ENCODE measurements at regions not wholly inside any gene's neighbourhood (a gene's known extent, or its start where the extent isn't known, plus 50 kb on each side); places are given as distances from the start of the nearest gene placed in this dataset.

DNA sequence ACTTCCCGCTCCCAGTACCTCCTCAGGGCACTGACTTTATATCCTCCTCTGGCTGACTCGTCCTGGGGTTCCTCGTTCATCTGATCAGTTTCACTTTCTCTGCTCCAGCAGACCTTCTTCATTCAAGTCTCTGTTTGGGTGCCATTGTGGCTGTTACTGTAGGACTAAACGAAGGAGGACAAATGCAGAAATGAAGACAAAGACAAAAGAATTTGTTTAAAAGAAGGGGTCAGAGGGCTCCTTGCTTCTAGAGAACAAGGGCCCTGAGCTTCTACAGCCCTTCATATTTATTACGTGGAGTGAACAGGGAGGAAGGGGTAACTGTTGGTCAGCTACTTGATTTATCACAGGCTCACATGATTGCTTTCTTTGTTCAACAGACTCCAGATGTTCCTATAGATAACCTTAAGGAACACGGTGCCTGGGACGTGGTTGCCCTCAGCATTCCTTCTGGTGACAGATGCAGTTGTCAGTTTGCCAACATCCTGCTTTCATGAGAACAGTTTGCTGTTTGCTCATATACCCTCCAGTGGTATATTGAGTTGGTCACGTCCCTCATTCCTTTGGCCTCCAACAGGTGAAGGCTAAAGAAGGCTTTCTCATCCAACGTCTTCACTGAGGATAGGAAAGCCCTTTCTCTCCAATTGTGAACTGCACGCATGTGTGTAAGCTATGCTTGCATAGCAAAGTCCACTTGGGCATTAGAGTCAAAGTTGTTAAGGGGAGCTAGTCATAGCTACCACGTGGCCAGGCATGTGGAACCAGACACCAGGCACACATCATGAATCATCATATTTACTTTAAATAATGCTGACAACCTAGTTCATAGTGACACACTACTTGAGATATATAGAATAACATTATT lies 69.1 kb upstream of the BTN3A2 start:
- DNase-seq: no peak

DNA sequence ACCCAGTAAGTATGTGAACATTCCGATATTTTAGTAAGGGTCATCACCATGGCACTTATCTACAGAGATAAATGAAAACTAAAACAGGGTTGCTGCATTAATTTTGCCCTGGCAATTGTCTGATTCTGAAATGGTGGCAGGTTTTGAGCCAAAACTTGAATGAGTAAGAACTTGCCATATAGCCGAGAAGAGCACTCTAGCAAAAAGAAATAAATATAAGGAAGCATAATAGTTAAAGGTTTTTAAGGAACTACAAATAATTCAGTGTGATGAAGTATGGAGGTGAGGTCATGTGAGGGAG lies 68.5 kb upstream of the BTN3A2 start:
- DNase-seq: no peak

DNA sequence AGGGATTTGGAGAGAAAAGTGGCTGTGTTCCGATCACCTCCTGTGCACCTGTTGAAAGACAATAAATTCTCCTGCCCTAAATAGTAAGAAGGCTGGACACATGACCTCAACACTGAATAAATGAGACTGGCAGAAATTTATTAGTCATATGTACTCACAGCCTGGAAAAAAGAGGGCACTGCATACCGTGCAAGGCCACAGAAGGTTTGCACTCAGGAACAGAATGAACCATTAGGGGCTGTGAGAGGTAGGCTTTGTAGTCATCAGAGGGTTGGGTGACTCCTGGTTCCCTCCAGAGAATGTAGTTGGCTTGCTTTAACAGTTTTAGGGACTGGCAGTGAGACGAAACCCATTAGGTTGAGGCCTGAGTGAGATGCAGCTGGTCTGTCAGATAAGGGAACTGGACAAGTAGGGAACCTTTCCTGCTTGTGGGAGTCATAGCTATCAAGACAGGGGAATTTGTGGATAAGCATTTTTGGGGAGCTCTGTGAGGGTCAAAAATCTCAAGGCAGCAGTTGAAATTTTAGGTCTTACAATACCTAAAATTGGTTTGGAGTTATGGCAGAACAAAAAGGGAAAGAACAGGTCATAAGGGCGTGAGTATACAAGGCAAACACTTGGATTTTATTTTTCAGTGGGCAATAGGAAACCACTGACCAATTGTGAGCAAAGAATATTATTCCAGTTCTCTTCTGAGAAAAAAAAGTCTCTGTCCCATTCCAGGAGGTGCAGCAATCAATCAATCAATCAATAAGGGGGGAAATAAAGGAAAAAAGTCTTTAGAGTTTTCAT lies 67.9 kb upstream of the BTN3A2 start:
- no peak for DNase-seq

DNA sequence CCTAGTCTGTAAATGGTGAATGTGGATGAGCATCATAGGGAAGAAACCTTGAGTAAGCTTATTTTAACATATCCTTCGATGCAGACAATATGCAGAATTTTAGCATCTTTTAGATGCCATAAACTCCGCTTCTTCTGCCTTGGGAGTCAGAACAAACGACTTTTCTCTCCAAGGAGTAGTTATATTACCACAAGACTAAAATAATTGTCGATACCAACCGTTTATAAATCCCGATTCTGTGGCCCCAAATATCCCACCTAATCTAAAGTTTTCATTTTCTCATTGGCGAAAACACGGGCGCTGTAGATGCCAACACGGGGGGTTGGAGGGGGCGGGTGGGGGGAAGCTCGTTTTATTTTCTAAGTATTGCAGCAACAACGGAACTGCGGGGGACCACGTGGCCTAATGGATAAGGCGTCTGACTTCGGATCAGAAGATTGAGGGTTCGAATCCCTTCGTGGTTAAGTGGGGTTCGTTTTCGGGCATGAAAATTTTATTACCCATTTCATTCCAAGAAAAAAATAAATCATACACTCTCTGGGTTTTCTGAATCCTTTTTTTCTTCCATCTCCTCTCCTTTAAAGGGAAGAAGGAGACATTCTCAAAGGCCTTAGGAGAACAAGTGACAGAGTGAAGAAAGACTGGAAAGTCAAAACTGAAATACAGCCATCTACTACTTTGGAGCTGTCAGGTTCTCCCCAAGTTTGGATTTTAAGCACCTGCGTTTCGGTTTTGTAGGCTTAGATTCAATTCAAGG lies 65.5 kb upstream of the BTN3A2 start:
- no peak for DNase-seq

DNA sequence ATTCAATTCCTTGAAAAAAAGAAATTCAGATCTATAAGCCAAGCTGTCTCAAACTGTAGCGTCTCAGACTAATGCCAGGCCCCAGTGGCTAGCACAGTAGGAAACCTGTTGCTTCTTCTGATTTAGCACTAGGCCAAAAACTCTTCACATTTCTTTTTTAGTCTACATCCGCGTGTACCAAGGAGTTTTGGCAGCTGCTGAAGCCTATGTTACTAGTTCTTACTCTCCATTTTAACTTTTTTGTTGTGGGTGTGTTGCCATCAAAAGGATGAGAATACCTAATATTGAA lies 65.0 kb upstream of the BTN3A2 start:
- DNase-seq: no peak

DNA sequence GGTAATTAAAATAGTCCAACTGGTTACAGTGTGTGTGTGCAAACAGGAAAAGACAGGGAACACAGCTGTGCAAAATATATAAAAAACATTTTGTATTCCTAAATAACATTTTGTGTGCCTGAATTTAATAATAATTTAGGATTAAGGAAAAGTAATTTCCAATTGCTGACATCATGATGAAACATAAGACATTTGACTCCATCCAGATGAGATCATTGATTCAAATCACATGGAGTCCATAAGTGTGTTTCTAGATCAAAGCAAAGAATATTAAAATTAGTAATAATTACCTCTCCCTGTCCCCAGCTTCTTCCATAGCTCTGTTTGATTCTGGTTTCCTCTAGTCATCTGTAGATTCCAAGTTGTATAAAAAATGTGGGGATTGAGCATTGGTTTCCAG lies 64.6 kb upstream of the BTN3A2 start:
- DNase-seq: no peak

DNA sequence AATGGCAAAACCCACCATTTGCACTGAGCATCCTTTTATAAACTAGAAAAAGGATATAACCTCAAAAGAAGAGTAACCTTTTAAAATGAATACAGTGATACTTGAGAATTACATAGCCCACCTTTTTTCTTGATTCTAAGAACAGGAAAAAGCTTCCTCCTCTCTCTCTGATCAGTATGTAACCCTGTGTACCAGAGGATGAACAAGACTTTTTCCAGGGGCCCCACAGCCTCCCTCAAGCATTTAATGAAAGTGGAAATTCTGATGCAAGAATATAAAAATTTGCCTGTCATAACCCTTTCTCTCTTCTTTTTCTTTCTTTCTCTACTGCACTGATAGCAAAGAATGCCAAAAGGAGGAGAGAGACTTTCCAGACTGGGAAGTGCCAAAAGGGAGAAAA lies 64.2 kb upstream of the BTN3A2 start:
- DNase-seq: no peak

DNA sequence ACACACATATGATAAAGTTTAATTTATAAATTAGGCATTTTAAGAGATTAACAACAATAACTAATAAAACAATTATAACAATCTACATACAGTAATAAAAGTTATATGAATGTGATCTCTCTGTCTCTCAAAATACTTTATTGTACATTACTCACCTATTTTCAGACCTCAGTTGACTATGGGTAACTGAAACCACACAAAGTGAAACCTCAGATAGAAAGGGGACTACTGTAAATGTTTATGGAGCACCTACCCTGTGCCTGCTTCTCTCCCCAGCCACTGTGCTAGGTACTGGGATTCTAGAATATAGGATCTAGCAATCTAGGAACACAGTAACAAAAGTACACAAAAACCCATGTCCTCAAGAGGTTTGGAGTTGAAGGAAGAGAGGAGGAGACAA lies 63.4 kb upstream of the BTN3A2 start:
- DNase-seq: no peak

DNA sequence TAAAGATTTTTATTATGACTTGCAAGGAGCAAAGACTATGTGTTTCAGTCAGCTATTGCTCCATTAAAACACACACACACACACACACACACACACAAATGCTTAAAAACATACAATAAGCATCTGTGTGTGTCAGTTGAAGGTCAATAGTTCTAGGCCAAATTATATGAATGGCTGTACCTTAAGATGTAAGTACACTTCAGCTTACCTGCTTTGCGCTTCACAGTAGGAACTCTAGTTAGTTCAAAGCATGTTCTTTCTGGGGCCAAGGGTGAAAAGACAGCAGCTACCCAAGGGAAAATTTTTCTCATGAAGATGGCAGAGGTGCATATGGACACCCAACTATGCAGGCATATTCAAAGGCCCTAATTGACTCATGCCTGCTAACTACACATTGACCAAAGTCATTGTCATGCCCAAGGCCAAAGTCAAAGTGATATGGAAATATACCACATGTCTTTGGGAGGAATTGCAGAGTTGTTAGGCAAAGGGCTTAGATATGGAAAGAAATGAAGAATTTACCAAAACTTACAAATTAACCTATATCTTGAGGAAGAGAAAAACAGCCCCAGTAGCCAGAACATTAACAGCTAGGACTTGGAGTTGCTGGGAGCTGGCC lies 61.9 kb upstream of the BTN3A2 start:
- DNase-seq: no peak

DNA sequence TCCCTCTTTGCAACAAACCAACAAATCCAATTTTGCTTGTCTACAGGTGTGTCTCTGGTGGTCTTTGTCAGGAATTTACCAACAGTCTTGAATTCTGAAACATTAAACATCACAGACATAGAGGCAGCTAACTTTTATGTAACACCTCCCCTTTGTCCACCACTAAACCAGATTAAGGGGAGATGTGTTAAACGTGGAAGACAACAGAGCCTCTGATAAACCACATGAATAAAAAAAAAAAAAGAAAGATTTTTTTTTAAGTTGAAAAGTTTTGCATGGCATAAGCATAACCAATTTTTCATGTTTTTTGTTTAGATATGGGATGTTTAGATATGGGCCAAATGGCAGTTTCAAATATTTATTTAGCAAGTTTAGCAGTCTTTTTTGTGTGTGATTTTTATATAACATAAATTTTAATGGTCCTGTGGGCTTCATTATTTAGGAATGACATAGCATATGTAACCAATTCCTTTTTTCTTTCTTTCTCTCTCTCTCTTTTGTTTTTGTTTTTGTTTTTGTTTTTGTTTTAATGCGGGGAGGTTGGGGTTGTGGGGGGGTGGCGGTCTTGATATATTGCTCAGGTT lies 60.7 kb upstream of the BTN3A2 start:
- DNase-seq: no peak

DNA sequence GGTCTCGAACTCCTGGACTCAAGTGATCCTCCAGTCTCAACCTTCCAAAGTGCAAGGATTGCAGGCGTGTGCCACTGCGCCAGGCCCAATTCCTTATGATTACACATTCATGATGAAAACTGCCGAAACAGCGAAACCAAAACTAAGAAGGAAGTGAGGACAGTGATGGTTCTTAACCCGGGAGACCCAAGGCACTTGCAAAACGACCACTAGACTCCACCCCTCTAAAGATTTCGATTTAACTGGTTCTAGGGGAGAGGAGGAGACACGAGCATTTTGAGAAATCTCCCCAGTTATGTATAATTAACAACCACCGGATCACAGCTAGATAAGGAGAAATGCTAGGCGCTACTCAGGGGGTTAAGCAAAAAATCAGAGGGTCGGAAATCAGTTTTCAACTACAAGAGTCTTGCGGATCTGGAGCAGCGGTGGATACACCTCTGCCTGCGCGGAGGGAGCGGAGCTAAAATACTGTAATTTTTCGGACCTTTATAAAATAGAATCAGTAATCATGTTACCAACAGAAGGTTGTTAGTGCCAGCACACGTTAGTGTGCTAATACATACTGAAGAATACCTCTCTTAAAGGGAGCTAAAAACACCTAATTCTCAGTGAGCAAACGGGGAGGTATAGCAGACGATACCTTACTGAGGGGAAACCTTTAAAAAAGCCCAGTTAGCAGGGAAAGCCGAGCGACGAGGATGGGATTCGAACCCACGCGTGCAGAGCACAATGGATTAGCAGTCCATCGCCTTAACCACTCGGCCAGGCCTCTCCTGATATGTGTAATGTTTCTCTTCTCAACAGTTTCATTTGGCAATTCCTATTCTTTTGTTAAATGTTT lies 60.0 kb upstream of the BTN3A2 start:
- peak; percentile 78 for DNase-seq

DNA sequence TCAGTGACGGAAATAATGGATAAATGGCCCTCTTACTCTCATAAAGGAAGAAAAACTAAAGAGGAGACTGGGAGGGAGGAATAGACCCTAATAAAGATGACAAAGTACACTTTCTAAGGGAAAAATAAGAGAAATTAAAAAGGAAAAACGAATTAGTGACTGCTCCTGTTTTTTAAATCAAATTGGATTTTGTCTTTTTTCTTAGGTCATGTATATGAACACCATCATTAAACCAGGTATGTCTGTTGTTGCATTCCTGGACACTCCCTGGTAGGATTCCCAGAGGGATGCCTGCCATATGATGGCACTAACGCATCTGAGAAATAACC lies 59.4 kb upstream of the BTN3A2 start:
- no peak for DNase-seq

DNA sequence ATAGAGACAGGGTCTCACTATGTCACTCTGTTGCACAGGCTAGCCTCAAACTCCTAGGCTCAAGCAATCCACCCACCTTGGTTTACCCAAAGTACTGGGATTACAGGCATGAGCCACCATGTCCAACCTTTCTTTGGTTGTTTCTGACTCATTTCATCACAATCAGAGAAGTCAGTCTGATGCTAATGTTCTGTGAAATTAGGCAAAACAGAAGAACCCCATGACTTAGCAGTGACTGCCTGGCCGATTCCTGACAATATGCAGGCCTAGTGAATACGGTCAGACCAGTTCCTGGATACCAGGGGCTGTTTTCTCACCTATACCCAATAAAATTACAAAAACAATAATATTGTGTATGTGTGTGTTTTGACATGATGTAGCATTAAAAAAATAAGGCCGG lies 58.8 kb upstream of the BTN3A2 start:
- no peak for DNase-seq

DNA sequence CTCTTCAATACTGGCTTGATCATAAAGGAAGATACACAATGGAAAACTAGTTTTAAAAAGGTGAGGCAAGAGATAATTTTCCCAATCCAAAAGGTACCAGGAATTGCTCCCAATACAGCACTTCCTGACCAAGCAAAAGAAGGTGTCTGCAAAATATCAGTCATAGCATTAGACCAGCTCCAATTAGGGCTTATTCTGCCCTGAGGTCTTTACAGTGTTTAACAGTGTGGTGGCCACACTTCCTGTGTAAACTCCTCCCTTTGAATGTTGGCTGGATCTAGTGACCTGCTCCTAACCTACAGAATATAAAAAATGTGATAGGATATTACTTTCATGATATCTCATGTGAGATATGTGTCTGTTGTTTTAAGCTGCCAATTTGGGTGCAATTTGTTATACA lies 57.1 kb upstream of the BTN3A2 start:
- no peak for DNase-seq

DNA sequence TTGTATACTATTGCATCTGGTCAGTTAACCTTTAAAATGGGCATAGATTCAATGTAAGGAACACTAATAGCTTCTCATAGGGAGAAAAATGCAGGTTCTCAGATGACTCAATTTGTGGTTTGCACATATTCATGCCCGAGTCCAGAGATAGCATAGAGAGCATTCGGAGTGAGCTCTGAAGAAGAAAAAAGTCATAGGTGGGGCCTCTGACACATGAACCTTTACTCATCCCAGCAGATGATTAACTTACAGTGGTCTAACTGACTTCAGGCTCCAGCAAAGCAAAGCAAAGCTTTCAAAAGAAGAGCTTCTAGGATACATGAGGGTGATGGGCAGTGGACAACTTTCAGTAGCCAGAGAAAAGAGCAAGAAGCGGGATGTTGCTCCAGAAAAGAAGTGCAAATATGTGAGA lies 55.3 kb upstream of the BTN3A2 start:
- DNase-seq: no peak

DNA sequence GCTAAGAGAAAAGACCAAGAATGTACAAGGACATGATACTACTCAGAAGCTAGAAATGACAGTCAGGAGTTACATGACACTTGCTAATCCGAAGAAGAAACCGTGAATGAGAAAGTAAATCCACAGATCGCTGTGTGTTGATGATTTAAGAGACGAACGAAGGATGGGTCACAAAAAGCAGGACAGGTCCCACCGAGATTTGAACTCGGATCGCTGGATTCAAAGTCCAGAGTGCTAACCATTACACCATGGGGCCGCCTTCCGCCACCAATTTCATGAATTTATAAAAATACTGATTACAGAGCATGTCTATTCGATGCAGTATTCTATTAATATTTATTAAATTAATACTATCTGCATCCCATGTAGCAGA lies 54.0 kb upstream of the BTN3A2 start:
- DNase-seq: no peak

DNA sequence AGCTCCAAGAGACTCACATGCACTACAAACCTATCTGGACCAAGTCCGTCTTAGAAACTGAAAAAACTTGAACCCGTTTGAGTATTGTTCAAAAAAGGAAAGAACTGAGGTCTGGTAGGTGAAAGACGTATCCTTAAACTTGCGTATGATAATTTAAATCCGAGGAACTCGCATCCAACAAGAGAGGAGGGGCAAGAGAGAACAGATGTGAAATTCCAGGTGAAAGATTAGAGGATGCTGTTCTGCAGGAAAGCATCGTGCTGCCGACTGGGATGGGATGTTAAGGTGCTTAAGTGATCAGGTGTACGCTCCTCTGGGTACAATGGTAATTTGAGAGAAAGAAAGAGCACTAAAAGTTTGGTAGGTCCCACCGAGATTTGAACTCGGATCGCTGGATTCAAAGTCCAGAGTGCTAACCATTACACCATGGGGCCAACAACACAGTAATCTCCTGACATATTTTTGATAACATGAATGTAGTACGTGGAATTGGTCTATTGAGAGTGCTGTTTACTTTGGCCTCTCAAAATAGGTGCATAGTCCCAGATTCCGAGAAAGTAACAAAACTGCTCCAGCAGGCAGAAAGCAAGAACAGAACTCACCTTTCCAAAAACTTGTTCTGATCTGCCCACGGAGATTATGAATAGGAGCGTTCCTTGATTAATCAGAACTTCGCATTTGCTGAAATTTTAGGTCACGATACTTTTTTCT lies 53.5 kb upstream of the BTN3A2 start:
- no peak for DNase-seq

DNA sequence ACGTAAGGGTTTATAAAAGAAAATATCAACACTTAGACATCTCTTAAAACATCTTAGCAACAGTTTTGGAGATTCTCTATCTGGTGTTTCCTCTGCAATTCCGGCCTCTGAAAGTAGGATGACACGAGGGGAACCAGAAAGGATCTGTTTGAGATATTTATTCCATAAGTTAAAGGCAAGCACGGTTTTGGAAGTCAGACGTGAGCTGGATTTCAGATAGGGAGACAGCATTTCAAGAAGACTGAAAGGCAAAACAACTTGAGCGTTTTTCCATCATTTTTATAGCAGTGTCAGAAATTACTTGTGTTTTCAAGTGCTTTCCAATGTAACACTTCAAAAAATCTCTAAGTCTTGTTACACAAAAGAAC lies 52.9 kb upstream of the BTN3A2 start:
- no peak for DNase-seq

DNA sequence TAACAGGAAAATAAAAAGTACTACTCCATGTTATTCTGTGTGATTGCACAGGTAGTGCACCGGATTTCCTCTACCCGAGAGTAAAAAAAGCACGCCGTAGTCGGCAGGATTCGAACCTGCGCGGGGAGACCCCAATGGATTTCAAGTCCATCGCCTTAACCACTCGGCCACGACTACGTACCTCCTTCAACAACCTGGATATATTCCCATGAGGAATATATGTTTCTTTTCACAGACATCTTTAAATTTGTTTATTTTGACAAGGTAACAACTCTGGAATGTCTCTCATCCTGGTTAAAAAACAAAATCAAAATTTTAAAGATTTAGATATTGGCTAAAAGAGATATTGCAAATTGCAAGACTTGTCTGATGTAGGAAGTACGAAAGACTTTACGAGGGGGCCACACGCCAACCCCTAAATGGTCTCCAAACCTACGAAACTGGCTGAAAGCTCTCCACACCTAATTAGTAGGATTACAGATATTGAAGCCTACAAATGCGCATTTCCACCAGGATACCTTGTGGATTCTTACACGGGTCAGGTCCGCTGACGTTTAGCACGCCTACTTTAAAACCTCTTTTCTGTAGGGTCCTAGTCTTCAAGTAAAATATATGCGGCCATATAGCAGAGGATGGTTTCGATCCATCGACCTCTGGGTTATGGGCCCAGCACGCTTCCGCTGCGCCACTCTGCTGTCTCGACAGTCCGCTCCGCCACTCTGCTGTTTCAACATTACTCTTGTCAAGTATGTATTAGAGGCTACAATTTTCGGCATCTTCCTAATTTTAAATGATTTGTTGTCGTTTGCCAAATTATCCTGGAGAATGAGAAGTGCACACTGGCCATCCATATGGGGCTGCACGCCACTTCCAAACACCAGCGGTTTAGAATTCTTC lies 52.2 kb upstream of the BTN3A2 start:
- peak; percentile 87 for DNase-seq
